GM23338 (cell line): ENCODE measurements at regions not wholly inside any gene's neighbourhood (a gene's known extent, or its start where the extent isn't known, plus 50 kb on each side); places are given as distances from the start of the nearest gene placed in this dataset.

Experiments
- ATAC-seq: fragments of 200-7000 bp; cut with Tn5 transposase; 3 replicates; pipeline ENCODE4 v1.9.1; 2020
- DNase-seq: peaks from one replicate; pipeline ENCODE4 v3.0.0-alpha.2; 2015; ENCODE audit warnings: low spot score
- H2AFZ ChIP-seq: fragments of 200-600 bp; sonication (generic); 2 replicates; pipeline ENCODE4 v1.8.0; 2016; ENCODE audit warnings: antibody characterized with exemption, mild to moderate bottlenecking, moderate library complexity
- H3F3A ChIP-seq: fragments of 200-600 bp; sonication (generic); replicated peaks from 2 replicates; pipeline ENCODE4 v1.8.0; 2017; ENCODE audit warnings: antibody characterized with exemption, mixed run types, low read depth
- H3K27ac ChIP-seq: fragments of 200-600 bp; sonication (generic); 2 replicates; pipeline ENCODE4 v1.6.1; 2016; ENCODE audit warnings: low read depth
- H3K27me3 ChIP-seq: fragments of 200-600 bp; sonication (generic); 2 replicates; pipeline ENCODE4 v1.8.0; 2016; ENCODE audit warnings: mild to moderate bottlenecking, mixed run types, moderate library complexity; ENCODE audit not compliant: insufficient read depth
- H3K36me3 ChIP-seq: fragments of 200-600 bp; sonication (generic); 2 replicates; pipeline ENCODE4 v1.8.0; 2016; ENCODE audit warnings: mild to moderate bottlenecking; ENCODE audit not compliant: insufficient read depth
- H3K4me1 ChIP-seq: fragments of 200-600 bp; sonication (generic); 2 replicates; pipeline ENCODE4 v1.8.0; 2016; ENCODE audit warnings: mild to moderate bottlenecking, moderate library complexity; ENCODE audit not compliant: insufficient read depth
- H3K4me2 ChIP-seq: fragments of 200-600 bp; sonication (generic); 2 replicates; pipeline ENCODE4 v1.7.1; 2017; ENCODE audit warnings: mixed run types
- H3K4me3 ChIP-seq: fragments of 200-600 bp; sonication (generic); 2 replicates; pipeline ENCODE4 v1.6.1; 2016; ENCODE audit warnings: mixed run types
- H3K79me2 ChIP-seq: fragments of 200-600 bp; sonication (generic); replicated peaks from 2 replicates; pipeline ENCODE4 v1.8.0; 2017; ENCODE audit warnings: mild to moderate bottlenecking; ENCODE audit not compliant: insufficient read depth
- H3K9me2 ChIP-seq: fragments of 200-600 bp; sonication (generic); 2 replicates; pipeline ENCODE4 v1.8.0; 2017; ENCODE audit not compliant: insufficient read depth
- H4K20me1 ChIP-seq: fragments of 200-600 bp; sonication (generic); replicated peaks from 2 replicates; pipeline ENCODE4 v1.8.0; 2017; ENCODE audit warnings: mild to moderate bottlenecking; ENCODE audit not compliant: insufficient read depth
- H3K27ac Mint-ChIP-seq: 2 replicates; pipeline ENCODE4 v1.8.0; 2020; ENCODE audit warnings: inconsistent platforms, mild to moderate bottlenecking, moderate library complexity, mixed read lengths
- H3K27me3 Mint-ChIP-seq: 3 replicates; pipeline ENCODE4 v1.8.0; 2022; ENCODE audit warnings: low read depth, mild to moderate bottlenecking, moderate library complexity, mixed read lengths, inconsistent platforms; ENCODE audit not compliant: insufficient read depth, poor library complexity
- H3K36me3 Mint-ChIP-seq: 3 replicates; pipeline ENCODE4 v1.8.0; 2021; ENCODE audit warnings: low read depth, mild to moderate bottlenecking, inconsistent platforms, moderate library complexity, mixed read lengths
- H3K4me1 Mint-ChIP-seq: 3 replicates; pipeline ENCODE4 v1.8.0; 2020; ENCODE audit warnings: mild to moderate bottlenecking, inconsistent platforms, mixed read lengths
- H3K4me3 Mint-ChIP-seq: 3 replicates; pipeline ENCODE4 v1.8.0; 2021; ENCODE audit warnings: moderate library complexity, mild to moderate bottlenecking, inconsistent platforms, mixed read lengths
- H3K9me3 Mint-ChIP-seq: 3 replicates; pipeline ENCODE4 v1.8.0; 2020; ENCODE audit warnings: moderate library complexity, mild to moderate bottlenecking, inconsistent platforms, mixed read lengths
- CREB1 ChIP-seq: fragments of 250-450 bp; sonication (Bioruptor Pico); IDR thresholded peaks from 2 replicates; pipeline ENCODE4 v1.5.0; 2020; ENCODE audit warnings: low read depth, mild to moderate bottlenecking, moderate library complexity
- ETS1 ChIP-seq: IDR thresholded peaks from 2 replicates; pipeline ENCODE4 v1.6.1; 2016; ENCODE audit warnings: antibody characterized with exemption
- EZH2 ChIP-seq: fragments of 200-600 bp; sonication (generic); IDR thresholded peaks from one replicate; pipeline ENCODE4 v1.8.0; 2017; ENCODE audit warnings: antibody characterized with exemption, mild to moderate bottlenecking, low read depth; ENCODE audit not compliant: unreplicated experiment
- EZH2phosphoT487 ChIP-seq: fragments of 200-600 bp; sonication (generic); IDR thresholded peaks from one replicate; pipeline ENCODE4 v1.8.1; 2018; ENCODE audit warnings: antibody characterized with exemption; ENCODE audit not compliant: unreplicated experiment
- JUNB ChIP-seq: IDR thresholded peaks from one replicate; pipeline ENCODE4 v1.6.1; 2016; ENCODE audit warnings: antibody characterized with exemption; ENCODE audit not compliant: unreplicated experiment
- NANOG ChIP-seq: IDR thresholded peaks from 2 replicates; pipeline ENCODE4 v1.6.1; 2016; ENCODE audit warnings: antibody characterized with exemption, borderline replicate concordance
- POLR2AphosphoS5 ChIP-seq: IDR thresholded peaks from 2 replicates; pipeline ENCODE4 v1.6.1; 2016; ENCODE audit warnings: antibody characterized with exemption, low read depth
- REST ChIP-seq: IDR thresholded peaks from one replicate; pipeline ENCODE4 v1.6.1; 2018; ENCODE audit warnings: antibody characterized with exemption; ENCODE audit not compliant: unreplicated experiment
- STAT1 ChIP-seq: IDR thresholded peaks from one replicate; pipeline ENCODE4 v1.6.1; 2016; ENCODE audit warnings: antibody characterized with exemption; ENCODE audit not compliant: unreplicated experiment
- ZNF114 ChIP-seq: fragments of 250-450 bp; sonication (Bioruptor Pico); IDR thresholded peaks from 2 replicates; pipeline ENCODE4 v1.5.0; 2020; ENCODE audit warnings: mild to moderate bottlenecking, moderate library complexity
- ZNF331 ChIP-seq: fragments of 250-450 bp; sonication (Bioruptor Pico); IDR thresholded peaks from 2 replicates; pipeline ENCODE4 v1.5.0; 2020; ENCODE audit warnings: low read depth, mild to moderate bottlenecking, moderate library complexity
- TF ChIP-seq, protein P1 (sequence below): fragments of 250-450 bp; sonication (Bioruptor Pico); IDR thresholded peaks from 2 replicates; pipeline ENCODE4 v1.5.0; 2020; ENCODE audit warnings: mild to moderate bottlenecking, moderate library complexity
- TF ChIP-seq, protein P2 (sequence below), 2 experiments: fragments of 200-600 bp in 1 of 2; sonication (generic) in 1 of 2; conservative IDR thresholded peaks; 2 replicates each; pipeline versions ENCODE4 v1.5.1 to v1.6.1; 2016 to 2017; ENCODE audit warnings: antibody characterized with exemption in 2 of 2, low read depth in 2 of 2, mild to moderate bottlenecking in 2 of 2, moderate library complexity in 1 of 2

DNA sequence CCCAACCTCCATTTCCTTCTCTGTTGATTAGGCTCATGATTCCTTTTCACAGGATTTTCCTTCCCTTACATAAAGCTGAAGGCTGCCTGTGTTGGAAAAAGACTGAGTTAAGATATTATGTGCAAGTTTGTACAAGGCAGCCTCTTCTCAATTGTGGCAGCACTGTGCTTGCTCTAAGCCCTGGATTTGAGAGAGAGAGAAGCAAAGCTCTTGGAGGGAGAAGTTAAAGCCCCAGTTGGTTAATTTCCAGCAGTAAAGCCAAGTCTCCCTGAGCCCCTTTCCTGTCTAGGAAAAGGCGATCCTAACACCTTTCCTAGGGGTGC, 128.3 kb upstream of the SESN3 start:
- Mint-ChIP-seq H3K4me1 (peaks cover 35% of the 10 kb centered on the region), H3K36me3 (no peaks in the 10 kb centered on the region), H3K27ac (no peak overlapping the region), H3K27me3 (peaks cover 6% of the 10 kb centered on the region), H3K4me3 (no peak overlapping the region), H3K9me3 (no peaks in the 10 kb centered on the region)
- H3K4me1 ChIP-seq, result peaks cover 28% of the 10 kb centered on the region
- peak overlapping the region; percentile 74 for H2AFZ ChIP-seq
- no peak overlapping the region for H3K4me3 ChIP-seq
- H3K27me3 ChIP-seq, result no peaks in the 10 kb centered on the region
- TF ChIP-seq JUNB (no peak), EZH2 (no peak), CREB1 (no peak), NANOG (no peak), ZNF331 (CRISPR knock-in tag) (no peak), ETS1 (no peak), EZH2phosphoT487 (no peak), REST (no peak), STAT1 (no peak), ZNF114 (CRISPR knock-in tag) (no peak), POLR2AphosphoS5 (no peak)
- TF ChIP-seq, protein P1, sequence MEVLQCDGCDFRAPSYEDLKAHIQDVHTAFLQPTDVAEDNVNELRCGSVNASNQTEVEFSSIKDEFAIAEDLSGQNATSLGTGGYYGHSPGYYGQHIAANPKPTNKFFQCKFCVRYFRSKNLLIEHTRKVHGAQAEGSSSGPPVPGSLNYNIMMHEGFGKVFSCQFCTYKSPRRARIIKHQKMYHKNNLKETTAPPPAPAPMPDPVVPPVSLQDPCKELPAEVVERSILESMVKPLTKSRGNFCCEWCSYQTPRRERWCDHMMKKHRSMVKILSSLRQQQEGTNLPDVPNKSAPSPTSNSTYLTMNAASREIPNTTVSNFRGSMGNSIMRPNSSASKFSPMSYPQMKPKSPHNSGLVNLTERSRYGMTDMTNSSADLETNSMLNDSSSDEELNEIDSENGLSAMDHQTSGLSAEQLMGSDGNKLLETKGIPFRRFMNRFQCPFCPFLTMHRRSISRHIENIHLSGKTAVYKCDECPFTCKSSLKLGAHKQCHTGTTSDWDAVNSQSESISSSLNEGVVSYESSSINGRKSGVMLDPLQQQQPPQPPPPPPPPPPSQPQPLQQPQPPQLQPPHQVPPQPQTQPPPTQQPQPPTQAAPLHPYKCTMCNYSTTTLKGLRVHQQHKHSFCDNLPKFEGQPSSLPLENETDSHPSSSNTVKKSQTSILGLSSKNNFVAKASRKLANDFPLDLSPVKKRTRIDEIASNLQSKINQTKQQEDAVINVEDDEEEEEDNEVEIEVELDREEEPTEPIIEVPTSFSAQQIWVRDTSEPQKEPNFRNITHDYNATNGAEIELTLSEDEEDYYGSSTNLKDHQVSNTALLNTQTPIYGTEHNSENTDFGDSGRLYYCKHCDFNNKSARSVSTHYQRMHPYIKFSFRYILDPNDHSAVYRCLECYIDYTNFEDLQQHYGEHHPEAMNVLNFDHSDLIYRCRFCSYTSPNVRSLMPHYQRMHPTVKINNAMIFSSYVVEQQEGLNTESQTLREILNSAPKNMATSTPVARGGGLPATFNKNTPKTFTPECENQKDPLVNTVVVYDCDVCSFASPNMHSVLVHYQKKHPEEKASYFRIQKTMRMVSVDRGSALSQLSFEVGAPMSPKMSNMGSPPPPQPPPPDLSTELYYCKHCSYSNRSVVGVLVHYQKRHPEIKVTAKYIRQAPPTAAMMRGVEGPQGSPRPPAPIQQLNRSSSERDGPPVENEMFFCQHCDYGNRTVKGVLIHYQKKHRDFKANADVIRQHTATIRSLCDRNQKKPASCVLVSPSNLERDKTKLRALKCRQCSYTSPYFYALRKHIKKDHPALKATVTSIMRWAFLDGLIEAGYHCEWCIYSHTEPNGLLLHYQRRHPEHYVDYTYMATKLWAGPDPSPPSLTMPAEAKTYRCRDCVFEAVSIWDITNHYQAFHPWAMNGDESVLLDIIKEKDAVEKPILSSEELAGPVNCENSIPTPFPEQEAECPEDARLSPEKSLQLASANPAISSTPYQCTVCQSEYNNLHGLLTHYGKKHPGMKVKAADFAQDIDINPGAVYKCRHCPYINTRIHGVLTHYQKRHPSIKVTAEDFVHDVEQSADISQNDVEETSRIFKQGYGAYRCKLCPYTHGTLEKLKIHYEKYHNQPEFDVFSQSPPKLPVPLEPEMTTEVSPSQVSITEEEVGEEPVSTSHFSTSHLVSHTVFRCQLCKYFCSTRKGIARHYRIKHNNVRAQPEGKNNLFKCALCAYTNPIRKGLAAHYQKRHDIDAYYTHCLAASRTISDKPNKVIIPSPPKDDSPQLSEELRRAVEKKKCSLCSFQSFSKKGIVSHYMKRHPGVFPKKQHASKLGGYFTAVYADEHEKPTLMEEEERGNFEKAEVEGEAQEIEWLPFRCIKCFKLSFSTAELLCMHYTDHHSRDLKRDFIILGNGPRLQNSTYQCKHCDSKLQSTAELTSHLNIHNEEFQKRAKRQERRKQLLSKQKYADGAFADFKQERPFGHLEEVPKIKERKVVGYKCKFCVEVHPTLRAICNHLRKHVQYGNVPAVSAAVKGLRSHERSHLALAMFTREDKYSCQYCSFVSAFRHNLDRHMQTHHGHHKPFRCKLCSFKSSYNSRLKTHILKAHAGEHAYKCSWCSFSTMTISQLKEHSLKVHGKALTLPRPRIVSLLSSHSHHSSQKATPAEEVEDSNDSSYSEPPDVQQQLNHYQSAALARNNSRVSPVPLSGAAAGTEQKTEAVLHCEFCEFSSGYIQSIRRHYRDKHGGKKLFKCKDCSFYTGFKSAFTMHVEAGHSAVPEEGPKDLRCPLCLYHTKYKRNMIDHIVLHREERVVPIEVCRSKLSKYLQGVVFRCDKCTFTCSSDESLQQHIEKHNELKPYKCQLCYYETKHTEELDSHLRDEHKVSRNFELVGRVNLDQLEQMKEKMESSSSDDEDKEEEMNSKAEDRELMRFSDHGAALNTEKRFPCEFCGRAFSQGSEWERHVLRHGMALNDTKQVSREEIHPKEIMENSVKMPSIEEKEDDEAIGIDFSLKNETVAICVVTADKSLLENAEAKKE (CRISPR knock-in tag), result no peak
- TF ChIP-seq, protein P2, sequence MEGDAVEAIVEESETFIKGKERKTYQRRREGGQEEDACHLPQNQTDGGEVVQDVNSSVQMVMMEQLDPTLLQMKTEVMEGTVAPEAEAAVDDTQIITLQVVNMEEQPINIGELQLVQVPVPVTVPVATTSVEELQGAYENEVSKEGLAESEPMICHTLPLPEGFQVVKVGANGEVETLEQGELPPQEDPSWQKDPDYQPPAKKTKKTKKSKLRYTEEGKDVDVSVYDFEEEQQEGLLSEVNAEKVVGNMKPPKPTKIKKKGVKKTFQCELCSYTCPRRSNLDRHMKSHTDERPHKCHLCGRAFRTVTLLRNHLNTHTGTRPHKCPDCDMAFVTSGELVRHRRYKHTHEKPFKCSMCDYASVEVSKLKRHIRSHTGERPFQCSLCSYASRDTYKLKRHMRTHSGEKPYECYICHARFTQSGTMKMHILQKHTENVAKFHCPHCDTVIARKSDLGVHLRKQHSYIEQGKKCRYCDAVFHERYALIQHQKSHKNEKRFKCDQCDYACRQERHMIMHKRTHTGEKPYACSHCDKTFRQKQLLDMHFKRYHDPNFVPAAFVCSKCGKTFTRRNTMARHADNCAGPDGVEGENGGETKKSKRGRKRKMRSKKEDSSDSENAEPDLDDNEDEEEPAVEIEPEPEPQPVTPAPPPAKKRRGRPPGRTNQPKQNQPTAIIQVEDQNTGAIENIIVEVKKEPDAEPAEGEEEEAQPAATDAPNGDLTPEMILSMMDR (conservative IDR thresholded peaks at IDR 0.05; ENCODE audit: low read depth in 2 of 2), result no peak
- no peak for ATAC-seq
- no peaks in the 10 kb centered on the region for H4K20me1 ChIP-seq
- H3K9me2 ChIP-seq, result no peaks in the 10 kb centered on the region
- H3K27ac ChIP-seq, result peak overlapping the region; percentile 75; the same call in 1 of the 2 replicates
- H3K79me2 ChIP-seq, result no peaks in the 10 kb centered on the region
- no peak for DNase-seq
- H3K4me2 ChIP-seq, result peak overlapping the region; percentile 44
- no peaks in the 10 kb centered on the region for H3K36me3 ChIP-seq
- peaks cover 6% of the 10 kb centered on the region; the same call in 1 of the 2 replicates for H3F3A ChIP-seq
